GM23338 (cell line): ENCODE measurements at regions not wholly inside any gene's neighbourhood (a gene's known extent, or its start where the extent isn't known, plus 50 kb on each side); places are given as distances from the start of the nearest gene placed in this dataset.

ENCODE experiments used
- ATAC-seq: fragments of 200-7000 bp; cut with Tn5 transposase; 3 replicates; pipeline ENCODE4 v1.9.1; 2020
- DNase-seq: peaks from one replicate; pipeline ENCODE4 v3.0.0-alpha.2; 2015; ENCODE audit warnings: low spot score
- H2AFZ ChIP-seq: fragments of 200-600 bp; sonication (generic); 2 replicates; pipeline ENCODE4 v1.8.0; 2016; ENCODE audit warnings: antibody characterized with exemption, mild to moderate bottlenecking, moderate library complexity
- H3F3A ChIP-seq: fragments of 200-600 bp; sonication (generic); replicated peaks from 2 replicates; pipeline ENCODE4 v1.8.0; 2017; ENCODE audit warnings: antibody characterized with exemption, mixed run types, low read depth
- H3K27ac ChIP-seq: fragments of 200-600 bp; sonication (generic); 2 replicates; pipeline ENCODE4 v1.6.1; 2016; ENCODE audit warnings: low read depth
- H3K27me3 ChIP-seq: fragments of 200-600 bp; sonication (generic); 2 replicates; pipeline ENCODE4 v1.8.0; 2016; ENCODE audit warnings: mild to moderate bottlenecking, mixed run types, moderate library complexity; ENCODE audit not compliant: insufficient read depth
- H3K36me3 ChIP-seq: fragments of 200-600 bp; sonication (generic); 2 replicates; pipeline ENCODE4 v1.8.0; 2016; ENCODE audit warnings: mild to moderate bottlenecking; ENCODE audit not compliant: insufficient read depth
- H3K4me1 ChIP-seq: fragments of 200-600 bp; sonication (generic); 2 replicates; pipeline ENCODE4 v1.8.0; 2016; ENCODE audit warnings: mild to moderate bottlenecking, moderate library complexity; ENCODE audit not compliant: insufficient read depth
- H3K4me2 ChIP-seq: fragments of 200-600 bp; sonication (generic); 2 replicates; pipeline ENCODE4 v1.7.1; 2017; ENCODE audit warnings: mixed run types
- H3K4me3 ChIP-seq: fragments of 200-600 bp; sonication (generic); 2 replicates; pipeline ENCODE4 v1.6.1; 2016; ENCODE audit warnings: mixed run types
- H3K79me2 ChIP-seq: fragments of 200-600 bp; sonication (generic); replicated peaks from 2 replicates; pipeline ENCODE4 v1.8.0; 2017; ENCODE audit warnings: mild to moderate bottlenecking; ENCODE audit not compliant: insufficient read depth
- H3K9me2 ChIP-seq: fragments of 200-600 bp; sonication (generic); 2 replicates; pipeline ENCODE4 v1.8.0; 2017; ENCODE audit not compliant: insufficient read depth
- H4K20me1 ChIP-seq: fragments of 200-600 bp; sonication (generic); replicated peaks from 2 replicates; pipeline ENCODE4 v1.8.0; 2017; ENCODE audit warnings: mild to moderate bottlenecking; ENCODE audit not compliant: insufficient read depth
- H3K27ac Mint-ChIP-seq: 2 replicates; pipeline ENCODE4 v1.8.0; 2020; ENCODE audit warnings: inconsistent platforms, mild to moderate bottlenecking, moderate library complexity, mixed read lengths
- H3K27me3 Mint-ChIP-seq: 3 replicates; pipeline ENCODE4 v1.8.0; 2022; ENCODE audit warnings: low read depth, mild to moderate bottlenecking, moderate library complexity, mixed read lengths, inconsistent platforms; ENCODE audit not compliant: insufficient read depth, poor library complexity
- H3K36me3 Mint-ChIP-seq: 3 replicates; pipeline ENCODE4 v1.8.0; 2021; ENCODE audit warnings: low read depth, mild to moderate bottlenecking, inconsistent platforms, moderate library complexity, mixed read lengths
- H3K4me1 Mint-ChIP-seq: 3 replicates; pipeline ENCODE4 v1.8.0; 2020; ENCODE audit warnings: mild to moderate bottlenecking, inconsistent platforms, mixed read lengths
- H3K4me3 Mint-ChIP-seq: 3 replicates; pipeline ENCODE4 v1.8.0; 2021; ENCODE audit warnings: moderate library complexity, mild to moderate bottlenecking, inconsistent platforms, mixed read lengths
- H3K9me3 Mint-ChIP-seq: 3 replicates; pipeline ENCODE4 v1.8.0; 2020; ENCODE audit warnings: moderate library complexity, mild to moderate bottlenecking, inconsistent platforms, mixed read lengths
- CREB1 ChIP-seq: fragments of 250-450 bp; sonication (Bioruptor Pico); IDR thresholded peaks from 2 replicates; pipeline ENCODE4 v1.5.0; 2020; ENCODE audit warnings: low read depth, mild to moderate bottlenecking, moderate library complexity
- CTCF ChIP-seq, 2 experiments: fragments of 200-600 bp in 1 of 2; sonication (generic) in 1 of 2; conservative IDR thresholded peaks; 2 replicates each; pipeline versions ENCODE4 v1.5.1 to v1.6.1; 2016 to 2017; ENCODE audit warnings: antibody characterized with exemption in 2 of 2, low read depth in 2 of 2, mild to moderate bottlenecking in 2 of 2, moderate library complexity in 1 of 2
- ETS1 ChIP-seq: IDR thresholded peaks from 2 replicates; pipeline ENCODE4 v1.6.1; 2016; ENCODE audit warnings: antibody characterized with exemption
- EZH2 ChIP-seq: fragments of 200-600 bp; sonication (generic); IDR thresholded peaks from one replicate; pipeline ENCODE4 v1.8.0; 2017; ENCODE audit warnings: antibody characterized with exemption, mild to moderate bottlenecking, low read depth; ENCODE audit not compliant: unreplicated experiment
- EZH2phosphoT487 ChIP-seq: fragments of 200-600 bp; sonication (generic); IDR thresholded peaks from one replicate; pipeline ENCODE4 v1.8.1; 2018; ENCODE audit warnings: antibody characterized with exemption; ENCODE audit not compliant: unreplicated experiment
- JUNB ChIP-seq: IDR thresholded peaks from one replicate; pipeline ENCODE4 v1.6.1; 2016; ENCODE audit warnings: antibody characterized with exemption; ENCODE audit not compliant: unreplicated experiment
- NANOG ChIP-seq: IDR thresholded peaks from 2 replicates; pipeline ENCODE4 v1.6.1; 2016; ENCODE audit warnings: antibody characterized with exemption, borderline replicate concordance
- POLR2AphosphoS5 ChIP-seq: IDR thresholded peaks from 2 replicates; pipeline ENCODE4 v1.6.1; 2016; ENCODE audit warnings: antibody characterized with exemption, low read depth
- REST ChIP-seq: IDR thresholded peaks from one replicate; pipeline ENCODE4 v1.6.1; 2018; ENCODE audit warnings: antibody characterized with exemption; ENCODE audit not compliant: unreplicated experiment
- STAT1 ChIP-seq: IDR thresholded peaks from one replicate; pipeline ENCODE4 v1.6.1; 2016; ENCODE audit warnings: antibody characterized with exemption; ENCODE audit not compliant: unreplicated experiment
- ZNF114 ChIP-seq: fragments of 250-450 bp; sonication (Bioruptor Pico); IDR thresholded peaks from 2 replicates; pipeline ENCODE4 v1.5.0; 2020; ENCODE audit warnings: mild to moderate bottlenecking, moderate library complexity
- ZNF331 ChIP-seq: fragments of 250-450 bp; sonication (Bioruptor Pico); IDR thresholded peaks from 2 replicates; pipeline ENCODE4 v1.5.0; 2020; ENCODE audit warnings: low read depth, mild to moderate bottlenecking, moderate library complexity
- ZNF462 ChIP-seq: fragments of 250-450 bp; sonication (Bioruptor Pico); IDR thresholded peaks from 2 replicates; pipeline ENCODE4 v1.5.0; 2020; ENCODE audit warnings: mild to moderate bottlenecking, moderate library complexity

GRCh38 chr11:90629229-90629806 lies 406.5 kb upstream of the CHORDC1 start:
- Mint-ChIP-seq H3K9me3 (no peaks in the 10 kb centered on the region), H3K36me3 (no peaks in the 10 kb centered on the region), H3K27ac (no peak overlapping the region), H3K4me3 (no peak overlapping the region), H3K4me1 (no peaks in the 10 kb centered on the region), H3K27me3 (no peaks in the 10 kb centered on the region)
- Histone ChIP-seq H3K9me2 (peaks cover 9% of the 10 kb centered on the region; the same call in 1 of the 2 replicates), H3K27me3 (no peaks in the 10 kb centered on the region), H3K4me3 (no peak overlapping the region), H3K27ac (no peak overlapping the region), H3K36me3 (no peaks in the 10 kb centered on the region), H3K79me2 (no peaks in the 10 kb centered on the region), H3K4me1 (no peaks in the 10 kb centered on the region), H3F3A (no peaks in the 10 kb centered on the region), H3K4me2 (no peak overlapping the region), H4K20me1 (no peaks in the 10 kb centered on the region), H2AFZ (no peak overlapping the region)
- no peak for ATAC-seq
- DNase-seq = no peak
- TF ChIP-seq ETS1 = no peak
- no peak for TF ChIP-seq ZNF331 (CRISPR knock-in tag)
- no peak for TF ChIP-seq REST
- TF ChIP-seq STAT1 = no peak
- TF ChIP-seq EZH2phosphoT487 = no peak
- no peak for TF ChIP-seq CREB1 (CRISPR knock-in tag)
- no peak for TF ChIP-seq POLR2AphosphoS5
- TF ChIP-seq NANOG = no peak
- no peak for TF ChIP-seq EZH2
- TF ChIP-seq ZNF114 (CRISPR knock-in tag) = no peak
- TF ChIP-seq CTCF (conservative IDR thresholded peaks at IDR 0.05; ENCODE audit: low read depth in 2 of 2) = no peak
- no peak for TF ChIP-seq JUNB
- TF ChIP-seq ZNF462 (CRISPR knock-in tag) = no peak
